Loucy (cell line): ENCODE measurements at regions not wholly inside any gene's neighbourhood (a gene's known extent, or its start where the extent isn't known, plus 50 kb on each side); places are given as distances from the start of the nearest gene placed in this dataset.

Experiments used
- CTCF ChIP-seq: fragments of 200-600 bp; sonication (generic); conservative IDR thresholded peaks from 2 replicates; pipeline ENCODE4 v1.5.1; 2014; ENCODE audit warnings: mild to moderate bottlenecking, antibody characterized with exemption, low read length
- EZH2phosphoT487 ChIP-seq: fragments of 200-600 bp; IDR thresholded peaks from 2 replicates; pipeline ENCODE4 v1.6.1; 2018; ENCODE audit warnings: antibody characterized with exemption, mild to moderate bottlenecking, moderate library complexity, borderline replicate concordance

- no peak for TF ChIP-seq EZH2phosphoT487
- TF ChIP-seq CTCF, result no peak
These were observed 192.3 kb upstream of the GLRA1 start for GRCh38 chr5:152116934-152117333.
